GM19023 (cell line): ENCODE measurements at regions not wholly inside any gene's neighbourhood (a gene's known extent, or its start where the extent isn't known, plus 50 kb on each side); places are given as distances from the start of the nearest gene placed in this dataset.
"Not testable (repeated sequence)": the region's sequence is repeated elsewhere in the genome, so short reads cannot be mapped to it uniquely, and the experiment has no call there.

ENCODE experiments used
- ATAC-seq: cut with Tn5 transposase; IDR thresholded peaks from one replicate; pipeline ENCODE4 v1.9.1; 2021; ENCODE audit warnings: mild to moderate bottlenecking, moderate library complexity; ENCODE audit not compliant: unreplicated experiment

- no peak for ATAC-seq
Measured at GRCh38 chr22:49514641-49515040, 313.0 kb downstream of the BRD1 start.

GRCh38 chr22:49514211-49514610, 313.5 kb downstream of the BRD1 start:
- ATAC-seq: no peak

GRCh38 chr22:49513358-49513851, 314.3 kb downstream of the BRD1 start:
- ATAC-seq: no peak

GRCh38 chr22:49512487-49513165, 315.0 kb downstream of the BRD1 start:
- no peak for ATAC-seq

- not testable (repeated sequence) for ATAC-seq
Measured at GRCh38 chr22:49511393-49512189, 316.1 kb downstream of the BRD1 start.

- no peak for ATAC-seq
Measured at GRCh38 chr22:49510718-49511117, 317.0 kb downstream of the BRD1 start.

- no peak for ATAC-seq
Measured at GRCh38 chr22:49509016-49509415, 318.7 kb downstream of the BRD1 start.

GRCh38 chr22:49508561-49508960, 319.1 kb downstream of the BRD1 start:
- no peak for ATAC-seq

GRCh38 chr22:49507607-49508292, 319.9 kb downstream of the BRD1 start:
- no peak for ATAC-seq

GRCh38 chr22:49506010-49506400, 321.7 kb downstream of the BRD1 start:
- no peak for ATAC-seq

- ATAC-seq: no peak
Measured at GRCh38 chr22:49505337-49506009, 322.2 kb downstream of the BRD1 start.

- ATAC-seq: no peak
Measured at GRCh38 chr22:49503896-49504521, 323.7 kb downstream of the BRD1 start.

- ATAC-seq: no peak
Measured at GRCh38 chr22:49503321-49503720, 324.4 kb downstream of the BRD1 start.

GRCh38 chr22:49502126-49502826, 325.4 kb downstream of the BRD1 start:
- no peak for ATAC-seq

- ATAC-seq: no peak
Measured at GRCh38 chr22:49500942-49501395, 326.7 kb downstream of the BRD1 start.

- no peak for ATAC-seq
Measured at GRCh38 chr22:49500076-49500460, 327.6 kb downstream of the BRD1 start.

- no peak for ATAC-seq
Measured at GRCh38 chr22:49499433-49500075, 328.1 kb downstream of the BRD1 start.

- no peak for ATAC-seq
Measured at GRCh38 chr22:49497266-49497665, 330.4 kb downstream of the BRD1 start.

- no peak for ATAC-seq
Measured at GRCh38 chr22:49494555-49494954, 333.1 kb downstream of the BRD1 start.
